Right renal cortex interstitium (tissue), 3 donors: ENCODE measurements at regions not wholly inside any gene's neighbourhood (a gene's known extent, or its start where the extent isn't known, plus 50 kb on each side); places are given as distances from the start of the nearest gene placed in this dataset.
"Not testable (repeated sequence)": the region's sequence is repeated elsewhere in the genome, so short reads cannot be mapped to it uniquely, and the experiment has no call there.

Experiments used
- DNase-seq, 3 donors: peaks; one replicate each; pipeline ENCODE4 v3.0.0-alpha.2; 2013; ENCODE audit warnings: low read depth in 3 of 3, low spot score in 2 of 3

- no peak for DNase-seq
These were observed 579.3 kb downstream of the PLOD2 start for GRCh38 chr3:145581694-145582093.

GRCh38 chr3:145604851-145605250, 556.1 kb downstream of the PLOD2 start:
- no peak for DNase-seq

DNA sequence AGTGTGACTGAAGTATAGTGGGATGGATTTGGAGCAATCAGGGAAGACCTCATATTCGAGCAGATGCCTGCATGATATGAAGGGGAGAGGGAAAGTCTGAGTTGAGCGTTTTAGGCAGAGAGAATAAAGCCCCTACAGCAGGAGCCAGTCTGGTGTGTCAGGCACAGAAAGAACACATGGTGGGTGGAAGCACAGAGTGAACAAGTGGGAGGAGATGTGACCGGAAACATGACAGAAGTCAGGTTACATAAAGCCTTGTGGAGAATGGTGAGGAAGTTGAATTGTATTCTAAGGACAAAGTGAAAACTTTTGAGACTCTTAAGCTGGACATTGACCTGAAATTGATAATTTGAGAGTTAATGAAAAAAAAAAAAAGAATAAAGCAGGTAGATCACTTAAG, 541.0 kb downstream of the PLOD2 start:
- no peak for DNase-seq

DNA sequence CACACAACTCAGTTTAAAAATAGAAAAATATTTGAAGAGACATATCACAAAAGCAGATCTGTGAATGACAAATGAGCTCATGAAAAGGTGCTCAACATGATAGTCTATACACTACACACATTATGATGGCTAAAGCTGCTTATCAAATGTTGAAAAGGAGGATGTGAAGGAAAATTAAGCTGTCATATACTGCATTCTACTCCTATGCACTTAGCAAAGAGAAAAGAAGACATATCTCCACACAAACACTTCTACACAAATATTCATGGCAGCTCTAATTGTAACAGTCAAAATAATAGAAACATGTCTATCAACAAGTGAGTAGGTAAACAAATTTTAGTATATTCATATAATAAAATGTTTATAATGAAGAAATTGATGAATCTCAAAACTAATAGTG, 540.5 kb downstream of the PLOD2 start:
- no peak for DNase-seq

DNA sequence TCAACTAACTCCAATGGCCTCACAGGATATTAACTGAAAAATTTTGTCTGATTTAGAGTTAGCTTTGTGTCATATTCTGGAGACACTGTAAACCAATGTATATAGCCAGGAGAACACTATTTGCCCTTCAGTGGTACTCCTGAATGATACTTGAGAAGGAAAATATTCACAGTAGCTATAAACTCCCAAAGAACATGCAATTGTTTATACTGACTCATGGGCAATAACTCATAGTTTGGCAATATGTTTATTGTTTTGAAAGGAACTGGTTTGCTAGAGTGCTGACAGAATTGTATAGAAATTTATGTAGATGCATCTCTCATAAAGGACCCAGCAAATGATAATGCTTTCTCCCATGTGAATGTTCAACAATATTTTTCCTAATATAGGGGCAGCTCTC, 537.6 kb downstream of the PLOD2 start:
- DNase-seq: no peak

DNA sequence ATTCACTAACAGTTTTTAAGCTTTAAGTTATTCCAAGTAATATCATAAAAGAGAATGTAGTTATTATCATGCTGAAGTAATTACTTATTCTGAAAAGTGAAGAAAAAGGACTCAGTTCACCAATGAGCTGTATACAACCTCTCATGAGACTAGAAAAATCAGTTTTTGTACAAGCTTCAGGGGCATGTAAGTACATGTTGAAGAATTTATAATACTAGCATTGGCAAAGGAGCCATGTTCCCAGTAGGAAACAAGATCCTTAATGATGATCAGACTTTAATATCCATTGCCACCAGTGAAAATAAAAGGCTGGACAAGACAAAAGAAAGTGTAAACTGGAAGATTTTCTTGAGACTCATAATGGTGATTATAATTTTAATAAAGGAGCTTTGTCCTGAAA, 532.8 kb downstream of the PLOD2 start:
- DNase-seq: no peak

- DNase-seq: no peak
These were observed 523.9 kb downstream of the PLOD2 start for GRCh38 chr3:145637105-145637504.

DNA sequence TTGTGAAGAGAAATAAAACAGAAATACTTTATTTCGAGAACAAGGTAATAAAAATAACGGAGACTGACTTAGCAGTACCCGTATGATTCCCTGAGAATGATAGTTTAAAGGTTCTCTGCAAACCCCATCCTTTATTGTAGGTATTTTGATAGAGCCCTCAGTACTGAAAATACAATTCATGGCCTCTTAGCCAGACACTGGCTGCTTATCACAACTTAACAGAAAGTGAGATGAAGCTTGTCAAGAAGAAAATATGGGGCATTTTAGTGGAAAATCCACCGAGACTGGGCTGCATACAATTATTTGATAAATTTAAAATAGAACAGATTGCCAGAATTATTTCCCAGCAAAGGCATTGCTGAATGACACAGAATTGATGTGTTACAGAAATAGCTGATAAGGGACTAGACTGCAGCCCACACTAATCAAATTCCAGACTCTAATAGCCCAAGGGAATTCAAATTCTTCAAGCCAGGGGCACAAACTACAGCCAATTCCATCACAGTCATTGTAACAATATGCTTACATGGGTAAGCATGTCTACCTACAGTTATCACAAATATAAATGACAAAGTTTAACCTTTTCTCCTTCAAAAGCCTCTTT, 521.9 kb downstream of the PLOD2 start:
- DNase-seq: no peak

GRCh38 chr3:145639875-145640274, 521.1 kb downstream of the PLOD2 start:
- DNase-seq: no peak

- DNase-seq: no peak
These were observed 512.6 kb downstream of the PLOD2 start for GRCh38 chr3:145648396-145648795.

- no peak for DNase-seq
These were observed 511.6 kb downstream of the PLOD2 start for GRCh38 chr3:145649368-145649887.

GRCh38 chr3:145650170-145650569, 510.8 kb downstream of the PLOD2 start:
- DNase-seq: no peak

- DNase-seq: no peak
These were observed 489.9 kb downstream of the PLOD2 start for GRCh38 chr3:145671121-145671520.

DNA sequence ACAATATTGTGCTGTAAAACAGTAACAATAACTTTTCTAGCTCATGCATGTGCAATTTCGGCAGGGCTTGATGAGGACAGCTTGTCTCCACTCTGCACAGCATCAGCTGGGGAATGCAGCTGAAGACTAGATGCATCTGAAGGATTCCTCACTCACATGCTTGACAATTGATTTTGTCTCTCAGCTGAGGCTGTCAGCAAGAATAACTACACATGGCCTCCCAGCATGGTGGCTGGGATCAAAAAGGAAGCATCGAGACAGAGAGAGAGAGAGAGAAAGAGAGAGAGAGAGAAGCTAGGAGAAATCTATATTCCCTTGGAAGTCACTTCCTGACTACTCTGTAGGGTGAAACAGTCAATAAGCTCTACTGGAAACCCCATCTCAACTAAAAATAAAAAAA, 487.1 kb downstream of the PLOD2 start:
- no peak for DNase-seq

DNA sequence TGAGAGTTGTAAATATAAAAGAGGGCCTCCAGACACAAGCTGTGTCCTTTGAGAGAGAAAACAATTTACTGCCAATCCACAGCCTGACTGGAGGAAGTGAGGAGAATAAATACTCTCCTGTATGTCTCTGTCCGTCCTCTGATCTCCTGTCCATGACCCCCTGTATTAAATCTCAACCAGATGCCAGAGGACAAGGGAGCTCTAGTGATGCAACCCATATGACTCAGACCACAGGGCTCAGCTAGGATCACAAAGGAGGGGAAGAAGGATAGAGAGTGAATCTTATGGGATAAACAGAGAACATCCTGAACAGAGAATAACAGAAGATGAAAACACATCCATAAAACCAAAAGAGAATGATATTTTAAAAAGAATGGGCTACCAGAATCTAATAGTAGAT, 482.6 kb downstream of the PLOD2 start:
- DNase-seq: no peak

GRCh38 chr3:145681181-145681580, 479.8 kb downstream of the PLOD2 start:
- no peak for DNase-seq

DNA sequence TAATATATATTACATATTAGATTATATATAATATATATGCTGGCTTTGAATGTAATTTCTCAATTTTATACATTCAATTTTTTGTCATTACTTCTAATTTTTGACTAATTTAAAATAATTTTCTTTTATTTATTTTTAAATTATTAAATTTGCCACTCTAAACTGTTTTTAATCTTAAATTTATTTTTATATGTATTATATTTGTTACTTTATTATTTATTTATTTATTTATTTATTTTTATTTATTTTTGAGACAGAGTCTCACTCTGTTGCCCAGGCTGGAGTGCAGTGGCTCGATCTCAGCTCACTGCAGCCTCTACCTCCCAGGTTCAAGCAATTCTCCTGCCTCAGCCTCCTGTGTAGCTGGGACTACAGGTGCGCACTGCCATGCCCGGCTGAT, 473.0 kb downstream of the PLOD2 start:
- DNase-seq: not testable (repeated sequence)

- DNase-seq: no peak
These were observed 468.2 kb downstream of the PLOD2 start for GRCh38 chr3:145692751-145693150.

GRCh38 chr3:145696011-145696410, 465.0 kb downstream of the PLOD2 start:
- no peak for DNase-seq

- no peak for DNase-seq
These were observed 462.7 kb downstream of the PLOD2 start for GRCh38 chr3:145698250-145698649.

- no peak for DNase-seq
These were observed 462.2 kb downstream of the PLOD2 start for GRCh38 chr3:145698749-145699148.

DNA sequence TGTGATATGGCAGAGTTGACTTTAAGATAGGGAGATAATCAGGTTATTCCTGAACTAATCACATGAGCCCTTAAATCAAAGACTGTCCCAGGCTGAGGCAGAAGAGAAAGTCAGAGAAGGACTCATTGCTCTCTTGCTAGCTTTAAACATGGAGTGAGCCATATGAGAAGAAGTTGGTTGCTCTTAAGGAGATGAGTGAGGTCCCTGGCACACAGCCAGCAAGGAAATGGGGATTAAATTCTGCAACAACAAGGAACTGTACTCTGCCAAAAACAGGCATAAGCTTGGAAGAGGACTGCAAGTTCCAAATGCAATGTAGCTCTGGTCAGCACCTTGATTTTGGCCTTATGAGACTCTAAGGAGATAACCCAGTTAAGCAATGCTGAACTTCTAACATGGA, 457.0 kb downstream of the PLOD2 start:
- no peak for DNase-seq

DNA sequence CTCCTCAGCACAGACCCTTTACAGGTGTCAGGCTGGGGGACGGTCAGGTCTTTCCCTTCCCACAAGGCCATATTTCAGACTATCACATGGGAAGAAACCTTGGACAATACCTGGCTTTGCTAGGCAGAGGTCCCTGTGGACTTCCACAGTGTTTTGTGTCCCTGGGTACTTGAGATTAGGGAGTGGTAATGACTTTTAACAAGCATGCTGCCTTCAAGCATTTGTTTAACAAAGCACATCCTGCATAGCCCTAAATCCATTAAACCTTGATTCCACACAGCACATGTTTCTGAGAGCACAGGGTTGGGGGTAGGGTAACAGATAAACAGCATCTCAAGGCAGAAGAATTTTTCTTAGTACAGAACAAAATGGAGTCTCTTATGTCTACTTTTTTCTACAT, 451.2 kb downstream of the PLOD2 start:
- DNase-seq: not testable (repeated sequence)
